Esophagus (tissue), 2 donors: ENCODE measurements at regions not wholly inside any gene's neighbourhood (a gene's known extent, or its start where the extent isn't known, plus 50 kb on each side); places are given as distances from the start of the nearest gene placed in this dataset.

ENCODE experiments used
- H3K27ac ChIP-seq, 2 donors: one replicate each; pipeline ENCODE4 v1.5.1; 2013; ENCODE audit warnings: low read depth in 2 of 2, mild to moderate bottlenecking in 2 of 2, inconsistent platforms in 1 of 2, low read length in 1 of 2, moderate library complexity in 1 of 2
- H3K27me3 ChIP-seq, 2 donors: one replicate each; pipeline ENCODE4 v1.6.1; 2013; ENCODE audit warnings: low read length in 2 of 2, control low read depth in 1 of 2, mild to moderate bottlenecking in 1 of 2; ENCODE audit not compliant: insufficient read depth in 2 of 2, control insufficient read depth in 1 of 2
- H3K36me3 ChIP-seq, 2 donors: one replicate each; pipeline ENCODE4 v1.6.1; 2013; ENCODE audit warnings: low read length in 1 of 2; ENCODE audit not compliant: control insufficient read depth in 2 of 2, insufficient read depth in 2 of 2
- H3K4me1 ChIP-seq, 2 donors: one replicate each; pipeline ENCODE4 v1.6.1; 2013; ENCODE audit warnings: low read length in 1 of 2; ENCODE audit not compliant: control insufficient read depth in 2 of 2, insufficient read depth in 2 of 2
- H3K4me3 ChIP-seq, 2 donors: one replicate each; pipeline ENCODE4 v1.5.1; 2013; ENCODE audit warnings: low read length in 2 of 2, mild to moderate bottlenecking in 2 of 2, low read depth in 1 of 2, moderate library complexity in 1 of 2
- H3K9me3 ChIP-seq, 2 donors: one replicate each; pipeline ENCODE4 v1.6.1; 2013; ENCODE audit warnings: mild to moderate bottlenecking in 2 of 2, low read depth in 1 of 2, low read length in 1 of 2, moderate library complexity in 1 of 2; ENCODE audit not compliant: control insufficient read depth in 2 of 2, insufficient read depth in 1 of 2
- WGBS, 2 donors: extraction: QIAGEN DNeasy Blood & Tissue Kit; methylation state at CpG; one replicate each; pipeline ENCODE4 v1.1.7; 2013; 5-methylcytosine and 5-hydroxymethylcytosine counted together
- donor health status: healthy with polysubstance abuse.
- donor health status: Bipolar disorder and iron deficiency.

- no peaks in the 10 kb centered on the region for H3K9me3 ChIP-seq
- 68 to 78% methylated on average over 1 of the region's 1 CpG for WGBS, 2 donors
- H3K36me3 ChIP-seq = no peaks in the 10 kb centered on the region
Observed at GRCh38 chr11:80048513-80048912, 607.7 kb upstream of the TENM4 start.

GRCh38 chr11:80041136-80042000 lies 600.5 kb upstream of the TENM4 start:
- Histone ChIP-seq H3K9me3 (no peaks in the 10 kb centered on the region), H3K27ac (no peak overlapping the region), H3K4me3 (no peak overlapping the region), H3K27me3 (no peaks in the 10 kb centered on the region), H3K36me3 (no peaks in the 10 kb centered on the region), H3K4me1 (no peaks in the 10 kb centered on the region)
- 81 to 82% methylated on average over 7 of the region's 7 CpGs for WGBS, 2 donors

More at GRCh38 chr11:80048513-80048912, 607.7 kb upstream of the TENM4 start:
- Histone ChIP-seq H3K27ac (no peak overlapping the region), H3K4me1 (no peaks in the 10 kb centered on the region), H3K27me3 (no peaks in the 10 kb centered on the region), H3K4me3 (no peak overlapping the region)

DNA sequence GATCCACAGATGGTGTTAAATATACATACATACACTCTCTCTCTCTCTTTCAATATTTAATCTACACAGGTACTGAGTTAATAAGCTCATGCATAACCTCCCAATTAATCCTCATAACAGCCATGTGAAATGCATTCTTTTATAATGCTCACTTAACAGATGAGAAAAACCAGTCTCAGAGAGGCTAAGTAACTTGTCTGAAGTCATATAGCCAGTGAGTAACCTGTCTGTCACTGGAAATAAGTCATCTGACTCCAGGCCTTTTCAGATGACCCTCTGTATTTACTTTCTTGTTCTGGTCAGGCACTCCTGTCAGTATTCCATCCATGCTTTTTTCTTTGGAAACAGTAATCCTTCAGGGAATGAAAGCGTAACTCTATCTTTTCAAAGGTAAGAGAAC lies 594.0 kb upstream of the TENM4 start:
- Histone ChIP-seq H3K27ac (no peak overlapping the region), H3K9me3 (no peaks in the 10 kb centered on the region), H3K27me3 (no peaks in the 10 kb centered on the region), H3K36me3 (no peaks in the 10 kb centered on the region), H3K4me1 (no peaks in the 10 kb centered on the region), H3K4me3 (no peak overlapping the region)
- WGBS, 2 donors = 85 to 91% methylated on average over 1 of the region's 1 CpG

GRCh38 chr11:80031014-80031600 lies 590.3 kb upstream of the TENM4 start:
- Histone ChIP-seq H3K36me3 (no peaks in the 10 kb centered on the region), H3K27me3 (no peaks in the 10 kb centered on the region), H3K27ac (no peak overlapping the region), H3K4me3 (no peak overlapping the region), H3K9me3 (no peaks in the 10 kb centered on the region), H3K4me1 (no peaks in the 10 kb centered on the region)
- WGBS, 2 donors = 48 to 65% methylated on average over 3 of the region's 3 CpGs

DNA sequence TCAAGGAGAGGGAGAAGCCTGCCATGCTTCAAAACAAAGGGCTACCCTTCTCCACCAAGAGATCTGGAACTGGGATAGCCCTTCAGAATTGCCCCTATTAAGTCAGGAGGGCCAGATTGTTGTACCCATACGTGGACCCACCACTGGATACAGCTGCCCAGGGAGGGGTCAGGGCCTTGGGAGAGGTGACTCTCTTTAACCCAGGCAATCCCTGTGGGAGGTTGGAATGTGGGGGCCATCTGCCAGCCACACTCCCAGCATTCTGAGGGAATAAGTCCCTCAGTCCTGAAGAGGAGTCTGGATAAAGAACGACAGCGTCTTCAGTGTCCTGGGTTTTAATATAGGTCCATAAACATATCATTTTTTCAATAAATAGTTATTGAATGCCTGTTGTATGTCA lies 588.2 kb upstream of the TENM4 start:
- H3K36me3 ChIP-seq = no peaks in the 10 kb centered on the region
- no peaks in the 10 kb centered on the region for H3K9me3 ChIP-seq
- no peak overlapping the region for H3K27ac ChIP-seq
- H3K27me3 ChIP-seq = no peaks in the 10 kb centered on the region
- no peaks in the 10 kb centered on the region for H3K4me1 ChIP-seq
- 71 to 80% methylated on average over 3 of the region's 3 CpGs for WGBS, 2 donors
- H3K4me3 ChIP-seq = no peak overlapping the region

GRCh38 chr11:80024119-80024518 lies 583.3 kb upstream of the TENM4 start:
- Histone ChIP-seq H3K36me3 (no peaks in the 10 kb centered on the region), H3K9me3 (no peaks in the 10 kb centered on the region), H3K4me3 (no peak overlapping the region), H3K4me1 (no peaks in the 10 kb centered on the region), H3K27me3 (no peaks in the 10 kb centered on the region), H3K27ac (no peak overlapping the region)
- WGBS, 2 donors = 58 to 61% methylated on average over 4 of the region's 4 CpGs

DNA sequence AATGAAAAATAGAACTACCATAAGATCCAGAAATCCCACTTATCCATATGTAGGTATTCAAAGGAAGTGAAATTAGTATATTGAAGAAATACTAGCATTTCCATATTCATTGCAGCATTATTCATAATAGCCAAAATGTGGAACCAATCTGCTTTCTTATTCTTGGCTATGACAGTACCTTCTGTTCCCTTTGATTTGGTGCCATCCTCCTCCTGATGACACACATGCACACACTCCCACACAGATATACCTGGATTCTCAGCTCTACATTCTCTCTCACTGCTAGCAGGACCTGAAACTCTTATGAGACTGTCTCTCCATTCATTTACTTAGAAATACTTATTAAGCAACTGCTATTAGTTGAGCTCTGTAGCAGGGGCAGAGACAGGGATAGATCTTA lies 582.6 kb upstream of the TENM4 start:
- H3K4me1 ChIP-seq = no peaks in the 10 kb centered on the region
- no peak overlapping the region for H3K4me3 ChIP-seq
- no peaks in the 10 kb centered on the region for H3K9me3 ChIP-seq
- no peaks in the 10 kb centered on the region for H3K27me3 ChIP-seq
- no peaks in the 10 kb centered on the region for H3K36me3 ChIP-seq
- no peak overlapping the region for H3K27ac ChIP-seq

- no peak overlapping the region for H3K27ac ChIP-seq
- no peak overlapping the region for H3K4me3 ChIP-seq
- WGBS, 2 donors = 95 to 96% methylated on average over 1 of the region's 1 CpG
- H3K9me3 ChIP-seq = no peaks in the 10 kb centered on the region
- H3K4me1 ChIP-seq = no peaks in the 10 kb centered on the region
- H3K36me3 ChIP-seq = no peaks in the 10 kb centered on the region
- no peaks in the 10 kb centered on the region for H3K27me3 ChIP-seq
Observed at GRCh38 chr11:80010536-80010935, 569.7 kb upstream of the TENM4 start.

- Histone ChIP-seq H3K9me3 (no peaks in the 10 kb centered on the region), H3K27ac (no peak overlapping the region), H3K36me3 (no peaks in the 10 kb centered on the region), H3K4me1 (no peaks in the 10 kb centered on the region), H3K4me3 (no peak overlapping the region), H3K27me3 (no peaks in the 10 kb centered on the region)
- 93 to 95% methylated on average over 3 of the region's 3 CpGs for WGBS, 2 donors
Observed at GRCh38 chr11:80009081-80009480, 568.3 kb upstream of the TENM4 start.

GRCh38 chr11:80007616-80008015 lies 566.8 kb upstream of the TENM4 start:
- WGBS, 2 donors = 69 to 73% methylated on average over 6 of the region's 6 CpGs
- H3K4me1 ChIP-seq = no peaks in the 10 kb centered on the region
- H3K9me3 ChIP-seq = no peaks in the 10 kb centered on the region
- H3K4me3 ChIP-seq = no peak overlapping the region
- H3K36me3 ChIP-seq = no peaks in the 10 kb centered on the region
- H3K27me3 ChIP-seq = no peaks in the 10 kb centered on the region
- H3K27ac ChIP-seq = no peak overlapping the region
